ENCODE measurements at regions not wholly inside any gene's neighbourhood (a gene's known extent, or its start where the extent isn't known, plus 50 kb on each side); places are given as distances from the start of the nearest gene placed in this dataset.
"Not testable (repeated sequence)": the region's sequence is repeated elsewhere in the genome, so short reads cannot be mapped to it uniquely, and the experiment has no call there.

- DNase-seq = no peak
Measured at GRCh38 chr20:47866480-47866879, 81.2 kb upstream of the SULF2 start.

DNA sequence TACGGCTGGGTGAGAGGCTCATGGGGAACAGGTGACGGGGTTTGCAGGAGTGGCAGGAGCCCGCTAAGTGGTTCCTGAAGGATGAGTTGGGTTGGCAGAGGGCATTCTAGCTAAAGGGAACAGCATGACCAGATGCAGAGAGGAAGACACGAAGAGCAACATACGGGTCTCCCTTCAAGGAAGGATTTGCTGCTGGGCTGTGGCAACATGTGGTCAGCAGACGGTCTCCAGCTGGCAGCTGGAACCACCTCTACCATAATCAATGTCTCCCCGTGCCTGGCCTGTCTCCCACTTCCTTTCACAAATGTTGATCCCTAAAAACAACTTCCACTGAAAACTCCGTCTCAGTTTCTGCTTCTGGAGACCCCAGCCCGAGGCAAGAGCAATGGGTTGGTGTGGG lies 80.6 kb upstream of the SULF2 start:
- DNase-seq = no peak

- no peak for DNase-seq
Measured at GRCh38 chr20:47865451-47865850, 80.2 kb upstream of the SULF2 start.

DNA sequence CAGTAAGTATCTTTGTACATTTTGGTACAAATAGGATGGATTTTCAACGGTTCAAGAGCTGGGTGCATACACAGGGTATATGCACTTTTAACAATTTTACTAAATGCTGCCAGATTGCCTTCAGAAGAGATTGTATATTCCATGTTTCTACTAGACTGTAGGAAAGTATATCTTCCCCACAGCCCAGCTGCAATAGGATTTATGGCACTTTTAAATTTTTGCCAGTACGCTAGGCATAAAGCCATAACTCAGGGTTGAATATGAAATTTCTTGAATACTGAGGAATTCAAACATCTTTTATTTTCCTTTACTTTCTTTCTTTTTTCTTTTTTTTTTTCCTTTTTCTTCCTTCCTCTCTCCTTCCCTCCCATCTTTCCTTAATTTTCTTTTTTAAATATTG lies 78.7 kb upstream of the SULF2 start:
- no peak for DNase-seq

- no peak for DNase-seq
Measured at GRCh38 chr20:47863315-47863965, 78.2 kb upstream of the SULF2 start.

DNA sequence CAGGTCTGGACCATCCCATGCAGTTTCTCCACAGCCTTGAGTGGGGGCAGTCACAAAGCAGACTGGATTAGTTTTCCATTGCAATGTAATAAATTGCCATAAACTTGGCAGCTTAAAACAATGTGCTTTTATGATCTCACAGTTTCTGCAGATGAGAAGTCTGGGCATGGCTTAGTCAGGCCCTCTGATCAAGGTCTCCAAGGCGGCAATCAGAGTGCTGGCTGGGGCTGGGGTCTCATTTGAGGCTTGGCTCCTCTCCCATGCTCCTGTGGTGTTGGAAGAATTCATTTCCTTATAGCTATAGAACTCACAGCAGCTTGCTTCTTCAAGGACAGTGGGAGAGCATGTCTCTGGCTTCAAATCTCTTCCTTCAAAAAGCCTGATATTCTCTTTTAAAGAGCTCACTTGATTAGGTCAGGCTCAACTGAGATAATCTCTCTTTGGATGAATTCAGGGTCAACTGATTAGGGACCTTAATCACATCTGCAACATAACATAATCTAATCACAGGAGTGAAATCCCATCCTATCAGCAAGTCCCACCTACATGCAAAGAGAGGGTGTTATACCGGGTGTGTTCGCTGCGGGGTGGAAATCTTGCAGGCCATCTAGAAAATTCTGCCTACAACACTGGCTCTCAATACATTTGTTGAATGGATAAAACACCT lies 77.4 kb upstream of the SULF2 start:
- DNase-seq = no peak

GRCh38 chr20:47861116-47861515 lies 75.8 kb upstream of the SULF2 start:
- no peak for DNase-seq

DNA sequence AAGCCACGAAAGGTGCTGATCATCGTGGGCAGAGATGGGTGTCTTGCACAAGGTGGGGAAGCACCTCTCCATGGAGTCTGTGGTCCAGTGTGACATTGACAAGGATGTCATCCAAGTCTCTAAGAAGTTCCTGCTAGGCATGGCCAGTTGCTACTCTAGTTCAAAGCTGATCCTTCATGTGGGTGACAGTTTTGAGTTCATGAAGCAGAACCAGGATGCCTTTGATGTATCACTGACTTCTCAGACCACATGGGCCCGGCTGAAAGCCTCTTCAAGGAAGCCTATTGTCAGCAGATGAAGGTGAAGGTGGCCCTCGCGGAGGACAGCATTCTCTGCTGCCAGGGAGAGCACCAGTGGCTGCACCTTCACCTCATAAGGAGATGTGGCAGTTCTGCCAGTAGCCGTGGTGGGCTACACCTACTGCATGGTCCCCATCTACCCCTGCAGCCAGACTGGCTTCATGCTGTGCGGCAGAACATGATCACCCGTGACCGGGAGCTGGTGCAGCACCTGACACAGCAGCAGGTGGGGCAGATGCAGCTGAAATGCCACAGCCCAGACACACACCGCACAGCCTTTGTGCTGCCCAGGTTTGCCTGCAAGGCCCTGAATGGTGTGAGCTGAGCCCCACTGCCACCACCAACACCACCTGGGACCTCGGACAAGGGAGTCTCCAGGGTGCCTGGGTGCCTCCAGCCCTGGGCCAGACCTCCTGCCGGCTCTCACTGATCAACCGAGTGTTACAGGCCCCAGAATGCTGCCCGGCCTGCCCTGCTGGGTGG lies 75.0 kb upstream of the SULF2 start:
- DNase-seq = no peak

DNA sequence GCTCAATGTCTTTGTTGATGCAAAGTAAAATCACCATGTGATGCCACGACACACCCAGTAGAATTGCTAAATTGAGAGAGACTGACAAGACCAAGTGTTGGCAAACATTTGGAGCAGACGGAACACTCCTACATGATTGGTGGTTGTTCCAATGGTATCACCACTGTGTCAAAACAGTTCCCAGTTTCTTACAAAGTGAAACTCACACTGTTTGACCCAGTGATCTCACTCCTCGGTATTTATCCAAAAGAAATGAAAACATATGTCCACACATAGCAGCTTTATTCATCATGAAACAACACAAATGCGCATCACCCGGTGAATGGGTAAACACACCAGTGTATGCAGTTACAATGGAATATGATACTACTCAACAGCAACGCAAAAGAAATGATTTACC lies 74.0 kb upstream of the SULF2 start:
- DNase-seq = no peak

DNA sequence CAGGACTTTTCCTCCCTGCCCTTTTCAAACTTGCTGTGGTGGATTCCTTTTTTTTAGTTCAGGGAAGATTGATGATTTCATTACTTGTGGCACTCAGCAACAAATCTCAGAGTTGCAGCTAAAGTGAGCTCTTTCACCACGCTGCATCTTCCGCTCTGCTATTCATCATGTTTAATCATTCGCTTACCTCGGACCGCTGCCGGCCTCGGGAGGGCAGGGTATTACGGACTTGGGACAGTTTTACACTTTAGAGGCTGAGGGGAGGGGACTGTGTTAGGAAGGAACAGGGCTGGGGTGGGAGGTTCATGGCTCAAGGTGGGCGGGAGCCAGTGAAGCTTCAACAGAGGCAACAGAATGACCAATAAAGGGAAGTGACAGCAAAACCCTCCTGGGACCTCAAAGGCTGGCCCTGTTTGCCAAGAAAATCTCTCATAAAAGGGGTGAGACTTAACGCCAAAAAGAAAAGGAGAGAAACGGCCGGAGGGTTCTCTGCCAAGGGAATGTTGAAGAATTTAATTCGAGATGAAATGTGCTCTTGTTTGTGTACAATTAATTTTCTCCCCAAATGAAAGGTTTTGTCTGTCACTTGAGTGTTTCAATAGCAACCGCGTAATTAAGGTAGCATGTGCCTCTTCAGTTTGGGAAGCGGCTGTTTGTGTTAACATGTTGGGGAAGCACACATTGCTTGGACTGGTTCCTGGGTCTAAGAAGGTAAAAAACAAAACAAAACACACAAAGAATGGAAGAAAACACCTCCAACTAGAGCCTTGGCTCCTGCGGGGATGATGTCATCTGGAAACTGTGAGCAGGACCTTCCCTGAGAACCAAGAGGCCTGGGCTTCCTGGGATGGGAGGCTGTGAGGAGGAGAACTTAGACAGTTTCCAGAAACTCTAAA lies 72.5 kb upstream of the SULF2 start:
- DNase-seq = no peak

- DNase-seq = no peak
Measured at GRCh38 chr20:47857187-47857568, 71.9 kb upstream of the SULF2 start.

DNA sequence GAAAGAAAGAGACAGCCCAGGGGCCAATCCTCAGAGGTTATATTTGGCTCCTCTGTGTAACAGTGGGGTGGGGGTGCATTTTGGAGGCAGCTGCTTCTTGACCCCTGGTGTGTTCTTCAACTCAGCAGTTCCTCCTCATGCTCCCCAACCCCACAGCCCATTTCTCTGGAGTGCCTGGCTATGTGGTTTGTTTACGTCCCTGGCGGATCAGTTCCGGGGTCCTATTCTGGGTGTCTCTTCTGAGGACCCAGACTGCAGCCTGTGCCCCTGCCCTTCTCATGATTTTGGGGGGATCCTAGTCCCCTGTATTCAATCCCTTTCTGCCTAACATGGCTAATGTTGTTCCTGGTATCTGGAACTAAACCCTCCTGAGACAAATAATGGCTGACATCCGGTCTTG lies 70.5 kb upstream of the SULF2 start:
- no peak for DNase-seq

GRCh38 chr20:47854687-47855212 lies 69.5 kb upstream of the SULF2 start:
- no peak for DNase-seq

- DNase-seq = no peak
Measured at GRCh38 chr20:47851774-47852173, 66.5 kb upstream of the SULF2 start.

DNA sequence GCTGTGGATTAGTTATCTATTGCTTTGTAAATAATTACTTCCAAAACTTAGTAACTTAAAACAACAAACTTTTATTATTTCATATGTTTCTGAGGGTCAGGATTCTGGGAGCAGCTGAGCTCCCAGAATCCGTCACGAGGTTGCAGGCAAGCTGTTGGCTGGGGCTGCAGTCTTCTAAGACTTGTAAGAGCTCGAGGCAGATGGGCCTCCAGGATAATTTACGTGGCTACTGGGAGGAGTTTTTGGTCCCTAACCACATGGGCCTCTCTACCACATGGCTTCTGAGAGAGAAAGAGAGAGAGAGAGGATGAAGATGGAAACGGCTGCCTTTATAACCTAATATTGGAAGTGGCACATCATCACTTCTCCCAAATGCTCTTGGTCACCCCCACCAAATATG lies 64.9 kb upstream of the SULF2 start:
- no peak for DNase-seq

DNA sequence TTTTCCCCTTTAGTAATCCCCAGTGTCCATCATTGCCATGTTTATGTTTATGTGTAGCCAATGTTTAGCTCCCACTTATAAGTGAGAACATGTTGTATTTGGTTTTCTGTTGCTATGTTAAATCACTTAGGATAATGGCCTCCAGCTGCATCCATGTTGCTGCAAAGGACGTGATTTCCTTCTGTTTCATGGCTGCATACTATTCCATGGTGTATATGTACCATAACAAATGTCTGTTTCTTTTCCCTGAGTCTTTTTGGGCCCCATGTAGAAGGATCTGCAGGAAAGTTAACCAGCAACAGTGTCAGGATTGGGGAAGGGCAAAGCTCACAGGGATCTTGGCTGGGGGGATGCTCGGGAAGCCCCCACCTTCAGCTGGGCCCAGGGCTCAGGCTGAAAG lies 64.3 kb upstream of the SULF2 start:
- no peak for DNase-seq

GRCh38 chr20:47849006-47849405 lies 63.7 kb upstream of the SULF2 start:
- no peak for DNase-seq

GRCh38 chr20:47848534-47848933 lies 63.3 kb upstream of the SULF2 start:
- not testable (repeated sequence) for DNase-seq

DNA sequence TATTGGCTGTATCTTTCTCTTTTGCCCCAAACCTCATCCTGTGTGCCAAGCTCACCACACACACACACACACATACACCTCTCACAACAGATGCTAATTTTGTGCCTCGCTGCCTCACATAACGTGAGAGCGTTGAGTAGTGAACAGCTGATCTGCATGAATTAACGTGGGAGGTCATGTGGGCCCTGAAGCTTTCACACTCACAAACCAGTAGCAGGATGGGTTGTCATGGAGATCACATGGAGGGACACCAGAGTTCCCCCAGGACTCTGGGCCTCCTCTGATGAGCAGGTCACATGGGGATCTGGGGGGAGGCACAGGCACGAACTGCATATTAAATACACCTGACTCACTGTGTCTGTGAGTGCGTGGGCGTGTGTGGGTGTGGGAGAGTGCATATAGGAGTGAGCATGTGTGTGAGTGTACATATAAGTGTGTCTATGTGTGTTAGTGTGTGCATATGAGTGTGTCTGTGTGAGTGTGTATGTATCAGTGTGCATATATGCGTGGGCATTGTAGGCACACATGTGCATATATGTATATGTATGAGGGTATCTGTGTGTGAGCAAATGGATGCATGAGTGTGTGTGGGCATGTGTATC lies 62.7 kb upstream of the SULF2 start:
- DNase-seq = no peak

GRCh38 chr20:47847220-47847619 lies 61.9 kb upstream of the SULF2 start:
- DNase-seq = not testable (repeated sequence)

- DNase-seq = not testable (repeated sequence)
Measured at GRCh38 chr20:47846651-47847050, 61.4 kb upstream of the SULF2 start.

- not testable (repeated sequence) for DNase-seq
Measured at GRCh38 chr20:47845382-47845977, 60.2 kb upstream of the SULF2 start.
